H9 (cell line): ENCODE measurements at regions not wholly inside any gene's neighbourhood (a gene's known extent, or its start where the extent isn't known, plus 50 kb on each side); places are given as distances from the start of the nearest gene placed in this dataset.

Experiments
- DNase-seq: peaks from one replicate; pipeline ENCODE4 v3.0.0-alpha.2; 2017
- H2AFZ ChIP-seq: one replicate; pipeline ENCODE4 v1.6.1; 2013; ENCODE audit warnings: mild to moderate bottlenecking, low read length, control low read depth, moderate library complexity
- H2AK5ac ChIP-seq: 2 replicates; pipeline ENCODE4 v1.6.1; 2013; ENCODE audit warnings: low read length, control low read depth, mixed read lengths; ENCODE audit not compliant: insufficient read length
- H2BK120ac ChIP-seq: one replicate; pipeline ENCODE4 v1.6.1; 2013; ENCODE audit warnings: low read depth, mild to moderate bottlenecking, low read length, control low read depth, inconsistent platforms; ENCODE audit not compliant: poor library complexity, severe bottlenecking
- H2BK12ac ChIP-seq: 2 replicates; pipeline ENCODE4 v1.6.1; 2013; ENCODE audit warnings: low read length, control low read depth, mixed read lengths, low read depth; ENCODE audit not compliant: insufficient read length
- H2BK15ac ChIP-seq: 2 replicates; pipeline ENCODE4 v1.6.1; 2013; ENCODE audit warnings: low read depth, low read length, control low read depth
- H2BK20ac ChIP-seq: one replicate; pipeline ENCODE4 v1.6.1; 2013; ENCODE audit warnings: low read depth, mild to moderate bottlenecking, low read length, control low read depth, inconsistent platforms; ENCODE audit not compliant: poor library complexity, severe bottlenecking
- H2BK5ac ChIP-seq: 2 replicates; pipeline ENCODE4 v1.6.1; 2013; ENCODE audit warnings: low read length, control low read depth, mixed read lengths; ENCODE audit not compliant: insufficient read length
- H3K14ac ChIP-seq: 2 replicates; pipeline ENCODE4 v1.6.1; 2013; ENCODE audit warnings: low read length, control low read depth; ENCODE audit not compliant: insufficient read depth
- H3K18ac ChIP-seq: 2 replicates; pipeline ENCODE4 v1.6.1; 2013; ENCODE audit warnings: low read depth, mild to moderate bottlenecking, mixed read lengths, low read length, control low read depth; ENCODE audit not compliant: insufficient read length
- H3K23ac ChIP-seq: 2 replicates; pipeline ENCODE4 v1.6.1; 2013; ENCODE audit warnings: low read length, control low read depth, mixed read lengths, low read depth; ENCODE audit not compliant: insufficient read length
- H3K23me2 ChIP-seq: 2 replicates; pipeline ENCODE4 v1.6.1; 2013; ENCODE audit warnings: low read depth, mild to moderate bottlenecking, mixed read lengths, low read length, control low read depth; ENCODE audit not compliant: insufficient read length, poor library complexity, severe bottlenecking
- H3K27ac ChIP-seq: 2 replicates; pipeline ENCODE4 v1.5.1; 2013; ENCODE audit warnings: low read length, control low read depth, mixed read lengths, low read depth; ENCODE audit not compliant: insufficient read length
- H3K27me3 ChIP-seq: 2 replicates; pipeline ENCODE4 v1.6.1; 2013; ENCODE audit warnings: low read length, control low read depth, inconsistent platforms; ENCODE audit not compliant: insufficient read depth
- H3K4ac ChIP-seq: 2 replicates; pipeline ENCODE4 v1.6.1; 2013; ENCODE audit warnings: low read depth, mild to moderate bottlenecking, control low read depth, inconsistent platforms, low read length, moderate library complexity
- H3K4me1 ChIP-seq: 2 replicates; pipeline ENCODE4 v1.6.1; 2013; ENCODE audit warnings: low read length, control low read depth, inconsistent platforms; ENCODE audit not compliant: insufficient read depth
- H3K4me2 ChIP-seq: 2 replicates; pipeline ENCODE4 v1.6.1; 2013; ENCODE audit warnings: low read length, control low read depth, mixed read lengths; ENCODE audit not compliant: insufficient read length, insufficient read depth
- H3K56ac ChIP-seq: 2 replicates; pipeline ENCODE4 v1.6.1; 2013; ENCODE audit warnings: low read depth, mild to moderate bottlenecking, mixed read lengths, low read length, control low read depth; ENCODE audit not compliant: insufficient read length
- H3K79me1 ChIP-seq: 2 replicates; pipeline ENCODE4 v1.6.1; 2013; ENCODE audit warnings: low read depth, mild to moderate bottlenecking, moderate library complexity, low read length, control low read depth, inconsistent platforms; ENCODE audit not compliant: insufficient read depth, poor library complexity, severe bottlenecking
- H3K79me2 ChIP-seq: 2 replicates; pipeline ENCODE4 v1.6.1; 2013; ENCODE audit warnings: low read length, control low read depth, inconsistent platforms; ENCODE audit not compliant: insufficient read depth
- H3K9ac ChIP-seq: 2 replicates; pipeline ENCODE4 v1.6.1; 2013; ENCODE audit warnings: low read length, control low read depth, mixed read lengths; ENCODE audit not compliant: insufficient read length; ENCODE audit errors: extremely low read depth
- H3K9me3 ChIP-seq: one replicate; pipeline ENCODE4 v1.6.1; 2013; ENCODE audit warnings: low read depth, low read length, inconsistent platforms; ENCODE audit not compliant: control insufficient read depth
- H3T11ph ChIP-seq: one replicate; pipeline ENCODE4 v1.6.1; 2013; ENCODE audit warnings: mild to moderate bottlenecking, low read length, control low read depth, inconsistent platforms
- H4K20me1 ChIP-seq: one replicate; pipeline ENCODE4 v1.6.1; 2013; ENCODE audit not compliant: control insufficient read depth, insufficient read length, insufficient read depth
- H4K5ac ChIP-seq: 2 replicates; pipeline ENCODE4 v1.6.1; 2013; ENCODE audit warnings: low read depth, mild to moderate bottlenecking, mixed read lengths, low read length, control low read depth; ENCODE audit not compliant: insufficient read length
- H4K8ac ChIP-seq: replicated peaks from 2 replicates; pipeline ENCODE4 v1.6.1; 2013; ENCODE audit warnings: low read length, control low read depth, mixed read lengths, low read depth; ENCODE audit not compliant: insufficient read length
- H4K91ac ChIP-seq: 2 replicates; pipeline ENCODE4 v1.6.1; 2013; ENCODE audit warnings: low read depth, mild to moderate bottlenecking, moderate library complexity, mixed read lengths, low read length, control low read depth; ENCODE audit not compliant: insufficient read length
- H3K27ac Mint-ChIP-seq, 3 experiments: 2 replicates in 2 of 3; 3 replicates in 1 of 3; pipeline ENCODE4 v1.8.0; 2020 to 2021; ENCODE audit warnings: mixed read lengths in 3 of 3, mild to moderate bottlenecking in 1 of 3, moderate library complexity in 1 of 3
- H3K27me3 Mint-ChIP-seq: 2 replicates; pipeline ENCODE4 v1.8.0; 2021; ENCODE audit warnings: low read depth, mild to moderate bottlenecking, moderate library complexity, mixed read lengths
- H3K36me3 Mint-ChIP-seq, 3 experiments: 2 replicates in 2 of 3; 3 replicates in 1 of 3; pipeline ENCODE4 v1.8.0; 2020 to 2021; ENCODE audit warnings: low read depth in 3 of 3, mixed read lengths in 3 of 3; ENCODE audit not compliant: insufficient read depth in 1 of 3
- H3K4me1 Mint-ChIP-seq, 2 experiments: 2 replicates each; pipeline ENCODE4 v1.8.0; 2020; ENCODE audit warnings: mixed read lengths in 2 of 2
- H3K4me3 Mint-ChIP-seq, 2 experiments: 2 replicates in 1 of 2; 3 replicates in 1 of 2; pipeline ENCODE4 v1.8.0; 2020 to 2021; ENCODE audit warnings: mild to moderate bottlenecking in 2 of 2, mixed read lengths in 2 of 2, moderate library complexity in 1 of 2
- H3K9me3 Mint-ChIP-seq, 2 experiments: 2 replicates in 1 of 2; 3 replicates in 1 of 2; pipeline ENCODE4 v1.8.0; 2020; ENCODE audit warnings: mild to moderate bottlenecking in 2 of 2, mixed read lengths in 2 of 2, moderate library complexity in 1 of 2
- WGBS: extraction: QIAGEN DNeasy Blood & Tissue Kit; methylation state at CpG from one replicate; pipeline ENCODE4 v1.1.7; 2013; ENCODE audit warnings: missing lambda C conversion rate, low lambda C conversion rate, mixed read lengths; ENCODE audit not compliant: insufficient read length; ENCODE audit errors: extremely low coverage; 5-methylcytosine and 5-hydroxymethylcytosine counted together
- TF ChIP-seq, protein P1 (sequence below): fragments of 200-600 bp; sonication (generic); conservative IDR thresholded peaks from 3 replicates; pipeline ENCODE4 v1.8.0; 2021; ENCODE audit warnings: antibody characterized with exemption, mild to moderate bottlenecking

DNA sequence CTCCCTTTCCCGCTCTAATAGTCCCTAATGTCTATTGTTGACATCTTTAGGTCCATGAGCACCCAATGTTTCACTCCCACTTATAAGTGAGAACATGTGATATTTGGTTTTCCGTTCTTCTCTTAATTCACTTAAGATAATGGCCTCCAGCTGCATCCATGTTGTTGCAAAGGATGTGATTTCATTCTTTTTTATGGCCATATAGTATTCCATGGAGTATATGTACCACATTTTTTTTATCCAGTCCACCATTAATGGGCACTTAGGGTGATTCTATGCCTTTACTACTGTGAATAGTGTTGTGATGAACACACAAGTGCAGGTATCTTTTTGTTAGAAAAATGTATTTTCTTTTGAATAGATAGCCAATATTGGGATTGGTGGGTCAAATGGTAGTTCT is 126.0 kb upstream of the RAB3GAP2 start:
- H3K27me3 ChIP-seq, result no peaks in the 10 kb centered on the region
- H3K56ac ChIP-seq, result no peak overlapping the region
- no peak overlapping the region for H2BK120ac ChIP-seq
- no peak overlapping the region for H2BK12ac ChIP-seq
- Mint-ChIP-seq H3K4me1 (no peaks in the 10 kb centered on the region), H3K36me3 (no peaks in the 10 kb centered on the region), H3K27ac (no peak overlapping the region), H3K4me3 (no peak overlapping the region), H3K27me3 (peaks cover 1% of the 10 kb centered on the region), H3K9me3 (no peaks in the 10 kb centered on the region)
- H3K14ac ChIP-seq, result no peak overlapping the region
- H2AK5ac ChIP-seq, result no peak overlapping the region
- H4K8ac ChIP-seq, result no peak overlapping the region
- H3K9me3 ChIP-seq, result no peaks in the 10 kb centered on the region
- no peak overlapping the region for H3K4ac ChIP-seq
- H3K9ac ChIP-seq, result no peak overlapping the region
- H4K91ac ChIP-seq, result no peak overlapping the region
- H4K5ac ChIP-seq, result no peak overlapping the region
- H2AFZ ChIP-seq, result no peak overlapping the region
- H3K79me1 ChIP-seq, result no peaks in the 10 kb centered on the region
- no CpG with 5 or more reads among the region's 2 CpGs for WGBS
- DNase-seq, result no peak
- H3K27ac ChIP-seq, result no peak overlapping the region
- no peaks in the 10 kb centered on the region for H4K20me1 ChIP-seq
- no peaks in the 10 kb centered on the region for H3K79me2 ChIP-seq
- TF ChIP-seq, protein P1, sequence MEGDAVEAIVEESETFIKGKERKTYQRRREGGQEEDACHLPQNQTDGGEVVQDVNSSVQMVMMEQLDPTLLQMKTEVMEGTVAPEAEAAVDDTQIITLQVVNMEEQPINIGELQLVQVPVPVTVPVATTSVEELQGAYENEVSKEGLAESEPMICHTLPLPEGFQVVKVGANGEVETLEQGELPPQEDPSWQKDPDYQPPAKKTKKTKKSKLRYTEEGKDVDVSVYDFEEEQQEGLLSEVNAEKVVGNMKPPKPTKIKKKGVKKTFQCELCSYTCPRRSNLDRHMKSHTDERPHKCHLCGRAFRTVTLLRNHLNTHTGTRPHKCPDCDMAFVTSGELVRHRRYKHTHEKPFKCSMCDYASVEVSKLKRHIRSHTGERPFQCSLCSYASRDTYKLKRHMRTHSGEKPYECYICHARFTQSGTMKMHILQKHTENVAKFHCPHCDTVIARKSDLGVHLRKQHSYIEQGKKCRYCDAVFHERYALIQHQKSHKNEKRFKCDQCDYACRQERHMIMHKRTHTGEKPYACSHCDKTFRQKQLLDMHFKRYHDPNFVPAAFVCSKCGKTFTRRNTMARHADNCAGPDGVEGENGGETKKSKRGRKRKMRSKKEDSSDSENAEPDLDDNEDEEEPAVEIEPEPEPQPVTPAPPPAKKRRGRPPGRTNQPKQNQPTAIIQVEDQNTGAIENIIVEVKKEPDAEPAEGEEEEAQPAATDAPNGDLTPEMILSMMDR, result no peak
- H2BK20ac ChIP-seq, result no peak overlapping the region
- no peak overlapping the region for H3K4me2 ChIP-seq
- no peak overlapping the region for H3K23ac ChIP-seq
- no peaks in the 10 kb centered on the region for H3K4me1 ChIP-seq
- H2BK15ac ChIP-seq, result no peak overlapping the region
- H3K23me2 ChIP-seq, result no peaks in the 10 kb centered on the region
- H3T11ph ChIP-seq, result no peak overlapping the region
- no peak overlapping the region for H2BK5ac ChIP-seq
- H3K18ac ChIP-seq, result no peak overlapping the region
